Testis (tissue), 2 donors: ENCODE measurements at regions not wholly inside any gene's neighbourhood (a gene's known extent, or its start where the extent isn't known, plus 50 kb on each side); places are given as distances from the start of the nearest gene placed in this dataset.

ENCODE experiments used
- DNase-seq: peaks from one replicate; pipeline ENCODE4 v3.0.0-alpha.2; 2019
- H3K27ac ChIP-seq, 2 donors: fragments of 200-600 bp; sonication (generic); one replicate each; pipeline ENCODE4 v1.5.1; 2019
- H3K27me3 ChIP-seq: fragments of 200-600 bp; sonication (generic); one replicate; pipeline ENCODE4 v1.5.1; 2019
- H3K36me3 ChIP-seq: fragments of 200-600 bp; sonication (generic); one replicate; pipeline ENCODE4 v1.5.1; 2017; ENCODE audit warnings: low read depth; ENCODE audit errors: missing control alignments
- H3K4me1 ChIP-seq: fragments of 200-600 bp; sonication (generic); one replicate; pipeline ENCODE4 v1.5.1; 2019
- H3K4me3 ChIP-seq, 2 donors: fragments of 200-600 bp; sonication (generic); one replicate each; pipeline ENCODE4 v1.5.1; 2017 to 2019
- H3K9me3 ChIP-seq: fragments of 200-600 bp; sonication (generic); one replicate; pipeline ENCODE4 v1.5.1; 2017
- POLR2A ChIP-seq: fragments of 450-650 bp; IDR thresholded peaks from one replicate; pipeline ENCODE4 v1.6.1; 2017; ENCODE audit warnings: antibody characterized with exemption, mild to moderate bottlenecking, moderate library complexity
- WGBS, 2 donors: methylation state at CpG; one replicate each; pipeline ENCODE4 v1.1.5; 2018; 5-methylcytosine and 5-hydroxymethylcytosine counted together
- intact Hi-C: fragments of 100-400 bp; cut with DNase I; formaldehyde crosslinking; loops from one replicate; pipeline ENCODE4 v1.15.1; 2023; ENCODE audit warnings: low total_unique reads
- TF ChIP-seq, protein P1 (sequence below), 3 experiments: fragments of 450-650 bp in 2 of 3; fragments of 200-600 bp in 1 of 3; sonication (generic) in 1 of 3; IDR thresholded peaks; one replicate each; pipeline ENCODE4 v1.5.1; 2016 to 2019; ENCODE audit warnings: antibody characterized with exemption in 3 of 3, mild to moderate bottlenecking in 2 of 3, moderate library complexity in 1 of 3

DNA sequence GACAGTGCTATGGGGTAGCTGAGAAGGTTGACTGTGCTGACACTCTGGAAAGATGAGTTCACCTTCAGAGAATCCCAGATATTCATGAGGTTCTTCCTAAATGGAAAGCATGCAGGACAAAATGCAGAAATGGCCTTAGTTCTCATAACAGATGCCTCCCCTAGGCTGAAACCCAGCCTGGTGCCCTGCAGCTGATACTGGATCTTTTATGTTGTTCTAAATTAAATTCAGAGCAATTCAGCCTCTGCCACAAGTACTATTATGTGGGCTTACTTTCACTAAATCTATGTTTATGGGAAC, 172.0 kb upstream of the SERPINE2 start:
- Histone ChIP-seq H3K4me1 (no peaks in the 10 kb centered on the region), H3K4me3 (no peak overlapping the region), H3K36me3 (no peaks in the 10 kb centered on the region), H3K27me3 (no peaks in the 10 kb centered on the region), H3K27ac (no peak overlapping the region), H3K9me3 (no peaks in the 10 kb centered on the region)
- intact Hi-C loops: no loop called here
- DNase-seq: no peak
- no peak for TF ChIP-seq POLR2A
- TF ChIP-seq, protein P1, sequence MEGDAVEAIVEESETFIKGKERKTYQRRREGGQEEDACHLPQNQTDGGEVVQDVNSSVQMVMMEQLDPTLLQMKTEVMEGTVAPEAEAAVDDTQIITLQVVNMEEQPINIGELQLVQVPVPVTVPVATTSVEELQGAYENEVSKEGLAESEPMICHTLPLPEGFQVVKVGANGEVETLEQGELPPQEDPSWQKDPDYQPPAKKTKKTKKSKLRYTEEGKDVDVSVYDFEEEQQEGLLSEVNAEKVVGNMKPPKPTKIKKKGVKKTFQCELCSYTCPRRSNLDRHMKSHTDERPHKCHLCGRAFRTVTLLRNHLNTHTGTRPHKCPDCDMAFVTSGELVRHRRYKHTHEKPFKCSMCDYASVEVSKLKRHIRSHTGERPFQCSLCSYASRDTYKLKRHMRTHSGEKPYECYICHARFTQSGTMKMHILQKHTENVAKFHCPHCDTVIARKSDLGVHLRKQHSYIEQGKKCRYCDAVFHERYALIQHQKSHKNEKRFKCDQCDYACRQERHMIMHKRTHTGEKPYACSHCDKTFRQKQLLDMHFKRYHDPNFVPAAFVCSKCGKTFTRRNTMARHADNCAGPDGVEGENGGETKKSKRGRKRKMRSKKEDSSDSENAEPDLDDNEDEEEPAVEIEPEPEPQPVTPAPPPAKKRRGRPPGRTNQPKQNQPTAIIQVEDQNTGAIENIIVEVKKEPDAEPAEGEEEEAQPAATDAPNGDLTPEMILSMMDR (IDR thresholded peaks at IDR 0.05): no peak

DNA sequence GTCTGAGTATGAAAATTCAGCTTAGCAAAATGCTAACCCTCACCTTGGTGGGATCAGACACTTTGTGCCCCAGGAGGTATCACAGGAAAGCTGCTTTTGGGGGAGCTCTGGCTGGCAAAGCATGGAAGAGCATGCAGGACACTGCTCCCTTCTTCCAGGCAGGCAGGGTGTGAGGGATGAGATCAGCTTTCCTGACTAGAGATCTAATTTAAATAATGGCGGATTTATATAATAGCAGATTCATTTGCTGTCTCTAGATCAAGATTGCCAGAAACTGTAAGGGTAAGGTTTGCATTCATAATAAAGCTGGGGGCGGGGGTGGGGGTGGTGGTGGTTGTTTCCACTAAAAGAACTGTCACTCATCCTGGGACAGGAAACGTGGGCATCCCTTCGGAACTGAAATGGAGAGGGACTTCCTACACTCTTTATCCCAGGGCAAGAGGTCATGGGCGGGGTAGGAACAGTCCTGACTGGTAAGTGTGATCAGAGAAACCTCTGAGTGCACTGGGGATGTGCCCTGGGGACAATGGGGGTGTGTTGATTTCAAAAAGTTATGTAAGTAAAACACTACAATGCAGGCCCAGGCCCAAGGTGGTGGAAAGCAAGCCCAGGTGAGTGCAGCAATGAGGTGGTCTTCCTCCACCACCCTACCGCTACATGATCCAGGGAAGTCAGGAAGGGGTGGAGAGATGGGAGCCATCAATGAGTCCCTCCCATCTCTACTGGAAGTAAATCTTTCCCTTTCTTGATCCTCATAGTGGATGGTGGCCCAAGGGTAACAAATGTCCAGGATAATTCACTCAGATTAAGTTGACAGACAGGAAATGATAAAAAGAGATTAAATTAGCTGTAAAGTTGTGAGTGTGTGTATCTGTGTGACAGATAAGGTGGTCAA, 171.4 kb upstream of the SERPINE2 start:
- Histone ChIP-seq H3K27ac (no peak overlapping the region), H3K9me3 (no peaks in the 10 kb centered on the region), H3K27me3 (no peaks in the 10 kb centered on the region), H3K4me1 (no peaks in the 10 kb centered on the region), H3K4me3 (no peak overlapping the region), H3K36me3 (no peaks in the 10 kb centered on the region)
- no peak for DNase-seq
- WGBS, 2 donors: 89 to 95% methylated on average over 6 of the region's 6 CpGs
- TF ChIP-seq, protein P1 (IDR thresholded peaks at IDR 0.05): no peak
- TF ChIP-seq POLR2A: no peak
- intact Hi-C loops: no loop called here

DNA sequence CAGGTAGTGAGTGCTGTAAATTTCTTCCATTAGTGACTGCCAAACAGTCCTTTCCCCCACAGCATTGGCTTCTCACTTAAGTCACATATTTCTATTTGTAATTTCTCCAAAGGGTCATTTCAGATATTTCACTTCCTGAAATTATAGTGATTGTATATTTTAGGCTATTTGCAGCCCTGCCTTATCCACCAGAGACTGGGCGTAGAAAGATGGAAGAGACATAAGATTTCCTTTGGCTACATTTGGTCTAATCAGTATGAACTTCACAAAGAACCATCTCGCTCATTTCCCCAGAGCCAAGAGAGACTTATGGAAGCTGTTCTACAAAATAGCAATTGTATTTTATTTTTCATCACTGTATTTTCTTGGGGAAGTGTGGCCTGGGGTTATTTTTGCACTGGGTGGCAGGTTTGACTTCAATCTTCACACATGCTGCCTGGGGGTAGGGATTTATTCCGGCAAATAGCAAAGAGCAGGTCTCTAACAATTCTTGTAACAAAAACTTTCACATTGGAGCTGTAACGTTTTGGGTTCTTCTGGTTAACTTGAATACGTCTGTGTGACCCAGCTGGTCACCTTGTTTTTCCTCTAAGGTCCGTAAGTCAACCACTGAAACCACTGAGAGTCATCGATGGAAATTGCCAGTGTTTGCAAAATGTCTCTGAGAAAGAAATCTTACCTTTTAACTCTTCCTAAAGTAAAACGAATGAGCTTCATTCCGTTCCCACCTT, 170.6 kb upstream of the SERPINE2 start:
- no peak overlapping the region for H3K4me3 ChIP-seq
- 85 to 90% methylated on average over 9 of the region's 9 CpGs for WGBS, 2 donors
- no peak for TF ChIP-seq POLR2A
- TF ChIP-seq, protein P1 (IDR thresholded peaks at IDR 0.05): no peak
- no peaks in the 10 kb centered on the region for H3K36me3 ChIP-seq
- H3K9me3 ChIP-seq: no peaks in the 10 kb centered on the region
- DNase-seq: no peak
- H3K27me3 ChIP-seq: no peaks in the 10 kb centered on the region
- no peaks in the 10 kb centered on the region for H3K4me1 ChIP-seq
- intact Hi-C loops: no loop called here
- no peak overlapping the region for H3K27ac ChIP-seq

DNA sequence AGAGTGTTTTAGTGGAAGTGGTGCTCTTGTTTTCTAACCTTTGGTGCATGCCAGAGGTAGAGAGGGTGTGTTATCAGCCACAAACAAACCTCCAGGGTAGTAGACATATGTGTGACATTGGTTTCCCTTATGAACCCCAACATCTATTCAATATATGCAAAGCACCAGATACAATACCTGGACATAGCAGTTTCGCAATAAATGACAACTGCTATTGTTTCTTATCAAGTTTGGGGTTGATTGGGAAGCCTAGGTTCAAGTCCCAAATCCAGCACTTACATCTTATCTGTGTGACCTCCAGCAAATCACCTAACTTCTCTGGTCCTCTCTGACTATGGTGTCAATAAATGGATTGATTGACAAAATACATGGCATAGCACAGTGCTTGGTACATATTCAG, 169.4 kb upstream of the SERPINE2 start:
- no peak overlapping the region for H3K27ac ChIP-seq
- no peak overlapping the region for H3K4me3 ChIP-seq
- no peaks in the 10 kb centered on the region for H3K9me3 ChIP-seq
- no peaks in the 10 kb centered on the region for H3K4me1 ChIP-seq
- DNase-seq: no peak
- intact Hi-C loops: no loop called here
- WGBS, 2 donors: 88 to 92% methylated on average over 1 of the region's 1 CpG
- no peaks in the 10 kb centered on the region for H3K36me3 ChIP-seq
- H3K27me3 ChIP-seq: no peaks in the 10 kb centered on the region
- TF ChIP-seq POLR2A: no peak
- TF ChIP-seq, protein P1 (IDR thresholded peaks at IDR 0.05): no peak
